NCI-H69 (cell line): ENCODE measurements at regions not wholly inside any gene's neighbourhood (a gene's known extent, or its start where the extent isn't known, plus 50 kb on each side); places are given as distances from the start of the nearest gene placed in this dataset.
"Not testable (repeated sequence)": the region's sequence is repeated elsewhere in the genome, so short reads cannot be mapped to it uniquely, and the experiment has no call there.

Experiments used
- DNase-seq: peaks from one replicate; lab custom pipeline; 2025; lab: John Stamatoyannopoulos, UW

- no peak for DNase-seq
These were observed 436.3 kb downstream of the KLHL13 start for GRCh38 chrX:117680286-117680685.

DNA sequence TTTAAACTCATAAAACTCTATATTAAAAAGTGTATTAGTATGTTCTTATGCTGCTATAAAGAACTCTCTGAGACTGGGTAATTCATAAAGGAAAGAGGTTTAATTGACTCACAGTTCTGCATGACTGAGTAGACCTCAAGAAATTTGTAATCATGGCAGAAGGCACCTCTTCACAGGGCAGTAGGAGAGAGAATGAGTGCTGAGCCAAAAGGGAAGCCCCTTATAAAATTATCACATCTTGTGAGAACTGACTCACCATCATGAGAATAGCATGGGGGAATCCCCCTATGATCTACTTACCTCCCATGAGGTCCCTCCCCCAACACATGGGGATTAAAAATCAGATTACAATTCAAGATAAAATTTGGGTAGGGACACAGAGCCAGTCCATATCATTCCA lies 463.2 kb downstream of the KLHL13 start:
- DNase-seq, result no peak

- no peak for DNase-seq
These were observed 471.0 kb downstream of the KLHL13 start for GRCh38 chrX:117645639-117646038.

- DNase-seq, result no peak
These were observed 474.5 kb downstream of the KLHL13 start for GRCh38 chrX:117641913-117642656.

- DNase-seq, result no peak
These were observed 479.8 kb downstream of the KLHL13 start for GRCh38 chrX:117636826-117637225.

DNA sequence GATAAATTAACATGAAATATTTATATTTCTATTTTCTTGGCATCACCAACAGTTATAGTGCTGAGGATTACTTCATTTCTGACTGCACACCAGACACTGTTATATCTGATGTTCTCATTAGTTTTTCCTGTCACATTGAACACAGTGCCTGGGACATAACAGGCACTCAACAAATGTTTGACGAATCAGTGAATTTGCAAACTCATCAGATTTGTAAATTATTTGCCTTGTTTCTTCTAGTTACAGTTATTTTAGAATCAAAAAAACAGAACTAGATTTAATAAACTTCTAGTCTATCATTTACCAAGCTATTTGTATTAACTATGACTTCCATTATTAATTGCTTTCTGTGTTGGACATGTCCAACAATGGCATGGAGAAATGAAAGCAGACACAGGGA lies 483.3 kb downstream of the KLHL13 start:
- no peak for DNase-seq

- no peak for DNase-seq
These were observed 488.2 kb downstream of the KLHL13 start for GRCh38 chrX:117628381-117628780.

GRCh38 chrX:117610806-117611205 lies 505.8 kb downstream of the KLHL13 start:
- DNase-seq, result no peak

DNA sequence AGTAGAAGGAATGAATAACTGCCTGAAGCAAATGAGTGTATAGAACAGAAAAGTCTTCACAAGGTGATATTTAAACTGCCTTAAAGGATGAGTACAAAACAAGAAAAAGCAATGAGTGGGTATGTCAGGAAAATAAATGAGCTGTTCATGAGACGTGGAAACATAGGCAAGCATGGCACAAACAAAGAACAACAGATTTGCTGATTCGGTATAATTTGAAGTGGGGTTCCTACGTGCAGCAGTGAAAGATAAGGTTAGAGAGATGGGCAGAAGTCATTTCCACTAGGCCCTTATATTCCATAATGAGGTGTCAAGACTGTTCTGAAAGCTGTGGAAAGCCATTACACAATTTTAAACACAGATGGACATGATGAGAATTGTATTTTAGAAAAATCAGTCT lies 506.6 kb downstream of the KLHL13 start:
- no peak for DNase-seq

GRCh38 chrX:117607561-117607960 lies 509.0 kb downstream of the KLHL13 start:
- no peak for DNase-seq

GRCh38 chrX:117606101-117606500 lies 510.5 kb downstream of the KLHL13 start:
- DNase-seq, result not testable (repeated sequence)

GRCh38 chrX:117570160-117570559 lies 546.5 kb downstream of the KLHL13 start:
- no peak for DNase-seq

- DNase-seq, result no peak
These were observed 548.4 kb downstream of the KLHL13 start for GRCh38 chrX:117568238-117568637.

- DNase-seq, result no peak
These were observed 572.7 kb downstream of the KLHL13 start for GRCh38 chrX:117543885-117544284.

- no peak for DNase-seq
These were observed 577.6 kb downstream of the KLHL13 start for GRCh38 chrX:117539090-117539418.

DNA sequence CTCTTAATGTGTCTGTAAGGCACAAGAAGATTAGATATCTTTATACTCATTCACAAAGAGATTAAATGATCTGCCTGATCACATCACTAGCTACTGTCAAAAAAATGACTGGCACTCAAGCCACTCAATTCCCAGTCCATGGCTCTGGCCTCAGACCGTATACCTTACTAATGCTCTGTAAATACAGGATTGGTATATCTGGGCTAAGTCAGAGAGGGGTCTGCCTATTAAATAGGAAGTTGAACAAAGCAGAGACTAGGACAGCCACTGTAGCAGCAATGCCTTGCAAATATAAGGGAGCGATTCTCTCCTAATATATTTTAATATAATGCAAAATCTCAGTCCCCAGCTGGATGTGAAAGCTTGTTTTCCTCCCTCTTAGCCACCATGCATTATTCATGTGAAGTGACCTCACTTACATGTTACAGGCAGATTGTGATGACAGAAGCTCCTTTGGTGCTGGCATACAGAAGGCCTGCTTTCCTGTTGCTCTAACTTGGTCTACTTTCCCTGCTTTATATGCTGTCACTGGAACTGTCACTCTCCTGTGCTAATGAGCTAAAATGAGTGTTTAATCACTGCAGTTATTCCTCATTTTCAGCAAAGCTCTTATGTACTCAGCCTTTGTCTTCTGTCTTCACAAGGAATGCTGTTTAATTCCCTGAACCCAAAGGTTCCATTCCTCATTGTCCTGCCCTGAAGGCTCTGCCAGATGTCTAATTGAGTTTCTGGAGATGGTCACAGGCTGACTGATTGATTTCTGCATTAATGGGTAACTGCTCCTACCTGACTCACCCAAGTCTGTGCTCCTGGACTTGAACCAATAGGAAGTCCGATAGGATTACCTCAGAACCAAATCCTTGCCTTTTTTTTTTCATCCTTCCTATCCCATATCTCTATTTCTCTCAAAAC lies 578.2 kb downstream of the KLHL13 start:
- peak; percentile 3 for DNase-seq

- no peak for DNase-seq
These were observed 584.3 kb downstream of the KLHL13 start for GRCh38 chrX:117532339-117532738.

- DNase-seq, result no peak
These were observed 593.6 kb downstream of the KLHL13 start for GRCh38 chrX:117522725-117523700.

- no peak for DNase-seq
These were observed 598.6 kb downstream of the KLHL13 start for GRCh38 chrX:117517994-117518393.

DNA sequence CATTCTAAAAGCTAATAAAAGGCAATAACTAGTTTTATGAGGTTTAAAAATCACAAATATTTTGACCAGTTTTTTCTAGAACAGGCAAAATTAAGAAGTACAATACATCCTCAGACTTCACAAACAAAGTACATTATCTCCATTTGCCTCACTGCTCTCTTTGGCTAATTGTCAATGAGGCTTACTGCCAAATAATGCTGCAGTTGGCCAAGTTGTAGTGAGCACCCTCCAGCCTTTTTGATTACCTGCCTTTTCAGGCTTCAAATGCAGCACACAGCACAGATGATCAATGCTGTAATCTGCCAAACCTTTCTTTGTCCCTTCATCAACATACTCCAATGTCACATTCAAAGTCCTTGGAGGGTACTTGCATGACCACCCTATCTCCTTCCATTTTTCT lies 605.2 kb downstream of the KLHL13 start:
- no peak for DNase-seq

DNA sequence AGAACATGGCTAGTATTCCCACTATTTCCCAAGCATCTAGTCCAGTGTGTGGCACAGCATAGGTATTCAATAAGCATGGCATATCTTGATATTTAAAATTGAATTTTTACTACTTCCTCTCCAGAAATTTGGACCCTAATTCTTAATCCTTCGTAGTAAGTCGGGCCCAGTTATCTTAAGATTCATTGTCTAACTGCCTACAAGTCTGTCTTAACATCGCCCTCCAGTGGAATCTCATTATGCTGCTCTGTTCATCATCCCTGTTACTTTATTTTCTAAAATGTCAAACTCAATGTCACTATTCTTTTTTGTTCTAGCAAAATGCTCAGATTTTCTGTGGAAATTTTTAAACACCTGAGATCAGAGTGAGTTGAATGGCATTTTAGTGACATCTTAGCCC lies 606.2 kb downstream of the KLHL13 start:
- DNase-seq, result peak; percentile 0

DNA sequence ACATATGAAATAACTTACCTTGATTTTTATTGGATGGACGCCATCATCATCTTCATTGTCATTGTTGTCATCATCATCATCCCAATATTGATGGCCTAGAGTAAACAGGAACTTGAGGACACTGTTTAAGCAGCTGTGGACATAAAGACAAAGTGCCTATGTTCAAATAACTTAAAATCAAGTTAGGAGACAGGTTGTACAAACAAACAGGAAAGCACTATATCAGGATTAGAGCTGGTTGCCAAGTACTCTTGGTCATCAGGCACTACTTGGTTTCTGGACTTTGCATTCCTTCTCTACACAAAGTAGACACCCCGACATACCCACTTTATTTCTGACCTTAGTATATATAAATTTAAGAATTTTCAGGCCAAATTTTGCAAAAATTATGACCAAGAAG lies 608.6 kb downstream of the KLHL13 start:
- no peak for DNase-seq
